Mucosa of rectum (tissue), 2 donors: ENCODE measurements at regions not wholly inside any gene's neighbourhood (a gene's known extent, or its start where the extent isn't known, plus 50 kb on each side); places are given as distances from the start of the nearest gene placed in this dataset.

Experiments
- H3K27ac ChIP-seq, 2 donors: one replicate each; pipeline ENCODE4 v1.7.0; 2013; ENCODE audit warnings: inconsistent platforms in 2 of 2, low read depth in 2 of 2, low read length in 2 of 2
- H3K27me3 ChIP-seq, 2 donors: one replicate each; pipeline ENCODE4 v1.7.0; 2013; ENCODE audit warnings: low read length in 2 of 2; ENCODE audit not compliant: control insufficient read depth in 2 of 2, insufficient read depth in 2 of 2
- H3K36me3 ChIP-seq, 2 donors: one replicate each; pipeline ENCODE4 v1.7.0; 2013; ENCODE audit warnings: low read length in 2 of 2; ENCODE audit not compliant: control insufficient read depth in 2 of 2, insufficient read depth in 2 of 2
- H3K4me1 ChIP-seq, 2 donors: one replicate each; pipeline ENCODE4 v1.7.0; 2013; ENCODE audit warnings: low read length in 2 of 2, mild to moderate bottlenecking in 1 of 2; ENCODE audit not compliant: control insufficient read depth in 2 of 2, insufficient read depth in 2 of 2
- H3K4me3 ChIP-seq, 2 donors: one replicate each; pipeline ENCODE4 v1.7.0; 2013; ENCODE audit warnings: low read length in 2 of 2
- H3K9ac ChIP-seq, 2 donors: one replicate each; pipeline ENCODE4 v1.7.0; 2013; ENCODE audit warnings: low read length in 2 of 2, low read depth in 1 of 2, mild to moderate bottlenecking in 1 of 2
- H3K9me3 ChIP-seq, 2 donors: one replicate each; pipeline ENCODE4 v1.7.0; 2013; ENCODE audit warnings: low read length in 2 of 2; ENCODE audit not compliant: control insufficient read depth in 2 of 2
- donor health status: healthy.
- donor health status: Normal muscosa, but diverticular disease.

- Histone ChIP-seq H3K27ac (no peak overlapping the region), H3K4me1 (no peaks in the 10 kb centered on the region), H3K36me3 (no peaks in the 10 kb centered on the region), H3K9me3 (no peaks in the 10 kb centered on the region), H3K4me3 (no peak overlapping the region), H3K27me3 (no peaks in the 10 kb centered on the region), H3K9ac (no peak overlapping the region)
Observed at GRCh38 chr7:26550492-26550891, 258.8 kb downstream of the SNX10 start.

- Histone ChIP-seq H3K36me3 (no peaks in the 10 kb centered on the region), H3K27me3 (no peaks in the 10 kb centered on the region), H3K9me3 (no peaks in the 10 kb centered on the region), H3K9ac (no peak overlapping the region), H3K4me3 (no peak overlapping the region), H3K27ac (no peak overlapping the region), H3K4me1 (no peaks in the 10 kb centered on the region)
Observed at GRCh38 chr7:26551740-26552139, 260.1 kb downstream of the SNX10 start.

GRCh38 chr7:26553128-26553527 lies 261.5 kb downstream of the SNX10 start:
- no peaks in the 10 kb centered on the region for H3K4me1 ChIP-seq
- no peak overlapping the region for H3K27ac ChIP-seq
- no peaks in the 10 kb centered on the region for H3K27me3 ChIP-seq
- H3K4me3 ChIP-seq, result no peak overlapping the region
- H3K9ac ChIP-seq, result no peak overlapping the region
- H3K9me3 ChIP-seq, result no peaks in the 10 kb centered on the region
- no peaks in the 10 kb centered on the region for H3K36me3 ChIP-seq

GRCh38 chr7:26553582-26553981 lies 261.9 kb downstream of the SNX10 start:
- Histone ChIP-seq H3K4me1 (no peaks in the 10 kb centered on the region), H3K4me3 (no peak overlapping the region), H3K9me3 (no peaks in the 10 kb centered on the region), H3K9ac (no peak overlapping the region), H3K27ac (no peak overlapping the region), H3K36me3 (no peaks in the 10 kb centered on the region), H3K27me3 (no peaks in the 10 kb centered on the region)

- H3K4me3 ChIP-seq, result no peak overlapping the region
- H3K27me3 ChIP-seq, result no peaks in the 10 kb centered on the region
- H3K4me1 ChIP-seq, result no peaks in the 10 kb centered on the region
- no peak overlapping the region for H3K27ac ChIP-seq
- no peaks in the 10 kb centered on the region for H3K36me3 ChIP-seq
- H3K9ac ChIP-seq, result no peak overlapping the region
- no peaks in the 10 kb centered on the region for H3K9me3 ChIP-seq
Observed at GRCh38 chr7:26554952-26555351, 263.3 kb downstream of the SNX10 start.

GRCh38 chr7:26556061-26556881 lies 264.6 kb downstream of the SNX10 start:
- H3K9ac ChIP-seq, result no peak overlapping the region
- H3K4me1 ChIP-seq, result no peaks in the 10 kb centered on the region
- no peaks in the 10 kb centered on the region for H3K27me3 ChIP-seq
- no peak overlapping the region for H3K27ac ChIP-seq
- no peak overlapping the region for H3K4me3 ChIP-seq
- no peaks in the 10 kb centered on the region for H3K9me3 ChIP-seq
- no peaks in the 10 kb centered on the region for H3K36me3 ChIP-seq

GRCh38 chr7:26560526-26561256 lies 269.0 kb downstream of the SNX10 start:
- Histone ChIP-seq H3K9me3 (no peaks in the 10 kb centered on the region), H3K36me3 (no peaks in the 10 kb centered on the region), H3K4me3 (no peak overlapping the region), H3K9ac (no peak overlapping the region), H3K27ac (no peak overlapping the region), H3K27me3 (peaks cover 0 to 4% of the 10 kb centered on the region in 2 donors), H3K4me1 (no peaks in the 10 kb centered on the region)

- Histone ChIP-seq H3K9ac (no peak overlapping the region), H3K27ac (no peak overlapping the region), H3K4me1 (no peaks in the 10 kb centered on the region), H3K27me3 (peaks cover 0 to 4% of the 10 kb centered on the region in 2 donors), H3K4me3 (no peak overlapping the region), H3K36me3 (no peaks in the 10 kb centered on the region), H3K9me3 (no peaks in the 10 kb centered on the region)
Observed at GRCh38 chr7:26562841-26563240, 271.2 kb downstream of the SNX10 start.

- no peaks in the 10 kb centered on the region for H3K4me1 ChIP-seq
- H3K27ac ChIP-seq, result no peak overlapping the region
- no peaks in the 10 kb centered on the region for H3K9me3 ChIP-seq
- no peak overlapping the region for H3K4me3 ChIP-seq
- peaks cover under 1 to 4% of the 10 kb centered on the region in 2 donors for H3K27me3 ChIP-seq
- H3K9ac ChIP-seq, result no peak overlapping the region
- H3K36me3 ChIP-seq, result no peaks in the 10 kb centered on the region
Observed at GRCh38 chr7:26563406-26563805, 271.7 kb downstream of the SNX10 start.

GRCh38 chr7:26567266-26567665 lies 275.6 kb downstream of the SNX10 start:
- H3K4me3 ChIP-seq, result no peak overlapping the region
- no peaks in the 10 kb centered on the region for H3K4me1 ChIP-seq
- H3K27ac ChIP-seq, result no peak overlapping the region
- H3K27me3 ChIP-seq, result peaks cover 2 to 4% of the 10 kb centered on the region in 2 donors
- H3K36me3 ChIP-seq, result no peaks in the 10 kb centered on the region
- H3K9ac ChIP-seq, result no peak overlapping the region
- no peaks in the 10 kb centered on the region for H3K9me3 ChIP-seq
